Fibroblast of lung (primary cell): ENCODE measurements at regions not wholly inside any gene's neighbourhood (a gene's known extent, or its start where the extent isn't known, plus 50 kb on each side); places are given as distances from the start of the nearest gene placed in this dataset.

ENCODE experiments used
- CTCF ChIP-seq, 2 donors: IDR thresholded peaks in 1 of 2; conservative IDR thresholded peaks in 1 of 2; 1 replicate in 1 of 2; 2 replicates in 1 of 2; pipeline ENCODE4 v1.5.1; 2011 to 2012; ENCODE audit warnings: low read length in 2 of 2, control low read depth in 1 of 2, inconsistent platforms in 1 of 2, low read depth in 1 of 2, mild to moderate bottlenecking in 1 of 2
- EZH2 ChIP-seq: IDR thresholded peaks from 2 replicates; pipeline ENCODE4 v1.5.1; 2012; ENCODE audit warnings: low read length, control low read depth, mild to moderate bottlenecking; ENCODE audit errors: missing control alignments

- TF ChIP-seq CTCF (conservative IDR thresholded peaks at IDR 0.05 in 1 of 2, IDR thresholded peaks at IDR 0.05 in 1 of 2; ENCODE audit: low read depth in 1 of 2, low read length in 2 of 2) (no peak), EZH2 (no peak)
Observed at GRCh38 chr12:131586761-131587160, 124.1 kb upstream of the SFSWAP start.
